ENCODE measurements at regions not wholly inside any gene's neighbourhood (a gene's known extent, or its start where the extent isn't known, plus 50 kb on each side); places are given as distances from the start of the nearest gene placed in this dataset.
A peak's percentile ranks its signal among the peaks of the same experiment; 100 is the strongest.

- TF ChIP-seq, protein P1, sequence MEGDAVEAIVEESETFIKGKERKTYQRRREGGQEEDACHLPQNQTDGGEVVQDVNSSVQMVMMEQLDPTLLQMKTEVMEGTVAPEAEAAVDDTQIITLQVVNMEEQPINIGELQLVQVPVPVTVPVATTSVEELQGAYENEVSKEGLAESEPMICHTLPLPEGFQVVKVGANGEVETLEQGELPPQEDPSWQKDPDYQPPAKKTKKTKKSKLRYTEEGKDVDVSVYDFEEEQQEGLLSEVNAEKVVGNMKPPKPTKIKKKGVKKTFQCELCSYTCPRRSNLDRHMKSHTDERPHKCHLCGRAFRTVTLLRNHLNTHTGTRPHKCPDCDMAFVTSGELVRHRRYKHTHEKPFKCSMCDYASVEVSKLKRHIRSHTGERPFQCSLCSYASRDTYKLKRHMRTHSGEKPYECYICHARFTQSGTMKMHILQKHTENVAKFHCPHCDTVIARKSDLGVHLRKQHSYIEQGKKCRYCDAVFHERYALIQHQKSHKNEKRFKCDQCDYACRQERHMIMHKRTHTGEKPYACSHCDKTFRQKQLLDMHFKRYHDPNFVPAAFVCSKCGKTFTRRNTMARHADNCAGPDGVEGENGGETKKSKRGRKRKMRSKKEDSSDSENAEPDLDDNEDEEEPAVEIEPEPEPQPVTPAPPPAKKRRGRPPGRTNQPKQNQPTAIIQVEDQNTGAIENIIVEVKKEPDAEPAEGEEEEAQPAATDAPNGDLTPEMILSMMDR (IDR thresholded peaks at IDR 0.05) = peak; percentile 97
- TF ChIP-seq ZFX (IDR thresholded peaks at IDR 0.05; ENCODE audit: borderline replicate concordance) = no peak
These were observed 60.0 kb upstream of the STEAP1B start for GRCh38 chr7:22559829-22560489.
